ENCODE measurements at regions not wholly inside any gene's neighbourhood (a gene's known extent, or its start where the extent isn't known, plus 50 kb on each side); places are given as distances from the start of the nearest gene placed in this dataset.
"Not testable (repeated sequence)": the region's sequence is repeated elsewhere in the genome, so short reads cannot be mapped to it uniquely, and the experiment has no call there.

DNA sequence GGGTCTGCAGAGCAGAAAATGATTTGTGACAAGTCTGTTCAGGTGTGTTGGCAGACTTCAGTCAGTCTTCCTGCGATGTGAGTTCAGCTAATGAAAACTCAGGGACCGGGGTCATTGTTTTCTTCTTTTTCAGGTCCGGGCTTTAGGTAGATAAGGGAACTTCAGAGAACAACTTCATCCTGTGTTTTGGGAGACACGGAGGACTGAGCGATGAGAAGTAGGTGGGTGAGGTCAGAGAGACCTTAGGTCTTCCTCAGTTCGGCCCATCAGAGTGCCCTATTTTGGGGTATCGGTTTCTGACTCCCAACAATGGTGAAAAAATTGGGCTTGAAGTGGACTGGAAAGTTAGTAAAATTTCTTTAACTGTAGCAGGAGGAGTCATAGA is 88.9 kb upstream of the ATF7IP2 start:
- Histone ChIP-seq H3K9me3 (ENCODE audit: control insufficient read depth in 1 of 2, low read length in 2 of 2) (peaks cover 0 to 11% of the 10 kb centered on the region in 2 donors), H3K27ac (ENCODE audit: low read depth, low read length) (no peak overlapping the region), H3K4me1 (ENCODE audit: control insufficient read depth in 1 of 2, insufficient read depth in 2 of 2, low read length in 2 of 2) (no peaks in the 10 kb centered on the region), H3K27me3 (ENCODE audit: control insufficient read depth in 1 of 2, insufficient read depth in 2 of 2, low read length in 2 of 2) (no peaks in the 10 kb centered on the region), H3K4me3 (ENCODE audit: low read depth in 1 of 2, low read length in 2 of 2) (no peak overlapping the region), H3K9ac (ENCODE audit: low read depth in 1 of 2, low read length in 2 of 2) (no peak overlapping the region), H3K36me3 (ENCODE audit: control insufficient read depth in 1 of 2, insufficient read depth in 2 of 2, low read length in 2 of 2) (no peaks in the 10 kb centered on the region)

GRCh38 chr16:10297341-10298006 is 88.4 kb upstream of the ATF7IP2 start:
- Histone ChIP-seq H3K4me3 (ENCODE audit: low read depth in 1 of 2, low read length in 2 of 2) (no peak overlapping the region), H3K4me1 (ENCODE audit: control insufficient read depth in 1 of 2, insufficient read depth in 2 of 2, low read length in 2 of 2) (no peaks in the 10 kb centered on the region), H3K27me3 (ENCODE audit: control insufficient read depth in 1 of 2, insufficient read depth in 2 of 2, low read length in 2 of 2) (no peaks in the 10 kb centered on the region), H3K36me3 (ENCODE audit: control insufficient read depth in 1 of 2, insufficient read depth in 2 of 2, low read length in 2 of 2) (no peaks in the 10 kb centered on the region), H3K9ac (ENCODE audit: low read depth in 1 of 2, low read length in 2 of 2) (no peak overlapping the region), H3K27ac (ENCODE audit: low read depth, low read length) (no peak overlapping the region), H3K9me3 (ENCODE audit: control insufficient read depth in 1 of 2, low read length in 2 of 2) (peaks cover 0 to 8% of the 10 kb centered on the region in 2 donors)

DNA sequence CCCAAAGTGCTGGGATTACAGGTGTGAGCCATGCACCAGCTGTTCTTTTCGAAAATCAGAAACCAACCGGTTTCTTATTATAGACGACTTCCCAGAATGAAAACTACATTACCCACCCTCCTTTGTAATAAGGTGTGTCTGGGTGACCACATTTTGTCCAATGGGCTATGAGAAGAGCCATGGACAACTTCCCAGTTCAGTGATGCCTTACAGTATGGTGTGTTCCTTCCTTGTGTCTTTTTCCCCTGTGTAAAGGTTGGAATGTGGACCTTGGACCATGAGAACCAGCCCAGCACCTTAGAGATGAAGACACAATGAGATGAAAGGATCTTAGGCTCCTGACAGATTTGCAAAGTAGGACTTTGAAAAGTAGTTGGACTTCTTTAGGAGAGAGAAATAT is 85.0 kb upstream of the ATF7IP2 start:
- Histone ChIP-seq H3K27ac (ENCODE audit: low read depth, low read length) (no peak overlapping the region), H3K4me1 (ENCODE audit: control insufficient read depth in 1 of 2, insufficient read depth in 2 of 2, low read length in 2 of 2) (no peaks in the 10 kb centered on the region), H3K9me3 (ENCODE audit: control insufficient read depth in 1 of 2, low read length in 2 of 2) (no peaks in the 10 kb centered on the region), H3K27me3 (ENCODE audit: control insufficient read depth in 1 of 2, insufficient read depth in 2 of 2, low read length in 2 of 2) (no peaks in the 10 kb centered on the region), H3K4me3 (ENCODE audit: low read depth in 1 of 2, low read length in 2 of 2) (no peak overlapping the region), H3K9ac (ENCODE audit: low read depth in 1 of 2, low read length in 2 of 2) (no peak overlapping the region), H3K36me3 (ENCODE audit: control insufficient read depth in 1 of 2, insufficient read depth in 2 of 2, low read length in 2 of 2) (no peaks in the 10 kb centered on the region)

- not testable (repeated sequence) for H3K9ac ChIP-seq (ENCODE audit: low read depth in 1 of 2, low read length in 2 of 2); H3K4me1 ChIP-seq (ENCODE audit: control insufficient read depth in 1 of 2, insufficient read depth in 2 of 2, low read length in 2 of 2); H3K27me3 ChIP-seq (ENCODE audit: control insufficient read depth in 1 of 2, insufficient read depth in 2 of 2, low read length in 2 of 2); H3K36me3 ChIP-seq (ENCODE audit: control insufficient read depth in 1 of 2, insufficient read depth in 2 of 2, low read length in 2 of 2); H3K27ac ChIP-seq (ENCODE audit: low read depth, low read length); H3K9me3 ChIP-seq (ENCODE audit: control insufficient read depth in 1 of 2, low read length in 2 of 2); H3K4me3 ChIP-seq (ENCODE audit: low read depth in 1 of 2, low read length in 2 of 2)
Observed at GRCh38 chr16:10301547-10301946, 84.3 kb upstream of the ATF7IP2 start.

DNA sequence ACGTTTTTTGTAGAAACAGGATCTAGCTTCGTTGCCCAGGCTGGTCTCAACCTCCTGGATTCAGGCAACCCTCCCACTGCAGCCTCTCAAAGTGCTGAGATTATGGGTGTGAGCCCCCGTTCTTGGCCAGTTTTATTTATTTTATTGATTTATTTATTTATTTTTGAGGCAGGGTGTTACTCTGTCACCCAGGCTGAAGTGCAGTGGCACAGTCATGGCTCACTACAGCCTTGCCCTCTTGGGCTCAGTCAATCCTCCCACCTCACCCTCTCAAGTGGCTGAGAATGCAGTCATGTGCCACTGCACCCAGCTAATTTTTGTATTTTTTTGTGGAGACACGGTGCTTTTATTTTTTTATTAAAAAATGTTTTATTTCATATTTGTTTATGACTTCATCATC is 79.9 kb upstream of the ATF7IP2 start:
- H3K4me1 ChIP-seq (ENCODE audit: control insufficient read depth in 1 of 2, insufficient read depth in 2 of 2, low read length in 2 of 2), result no peaks in the 10 kb centered on the region
- H3K27ac ChIP-seq (ENCODE audit: low read depth, low read length), result no peak overlapping the region
- H3K4me3 ChIP-seq (ENCODE audit: low read depth in 1 of 2, low read length in 2 of 2), result no peak overlapping the region

DNA sequence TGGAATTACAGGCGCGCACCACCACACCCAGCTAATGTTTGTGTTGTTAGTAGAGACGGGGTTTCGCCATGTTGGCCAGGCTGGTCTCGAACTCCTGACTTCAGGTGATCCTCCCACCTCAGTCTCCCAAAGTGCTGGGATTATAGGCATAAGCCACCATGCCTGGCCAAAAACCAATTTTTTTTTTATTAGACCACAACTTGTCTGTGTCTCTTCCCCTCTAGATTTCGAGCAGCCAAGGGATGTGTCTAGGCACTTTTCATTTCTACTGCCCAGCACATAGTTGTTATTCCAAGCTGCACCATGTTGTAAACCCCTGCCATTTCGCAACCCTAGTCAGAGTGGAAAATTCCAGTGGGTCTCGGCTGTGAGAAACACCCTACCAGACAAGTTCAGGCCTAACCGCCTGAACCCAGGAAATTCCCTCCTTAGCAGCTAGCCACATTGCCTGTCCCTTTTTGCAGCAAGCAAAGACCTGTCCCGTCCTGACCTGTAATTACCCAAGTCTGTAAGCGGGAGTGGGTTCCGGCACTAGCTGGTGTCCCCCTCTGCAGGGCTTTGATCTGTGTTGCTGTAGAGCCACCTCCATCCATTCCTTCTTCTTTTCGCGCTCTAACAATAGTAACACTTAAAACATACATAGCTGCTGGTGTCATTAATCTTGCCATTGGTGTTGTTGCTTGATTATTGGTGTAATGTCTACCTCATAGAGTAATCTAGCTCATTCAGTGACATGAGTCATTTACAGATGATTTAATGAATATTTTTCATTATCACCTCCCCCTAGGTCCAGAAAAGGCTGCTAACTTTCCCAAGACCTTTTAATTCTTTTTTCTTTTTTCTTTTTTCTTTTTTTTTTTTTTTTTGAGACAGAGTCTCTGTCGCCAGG is 77.3 kb upstream of the ATF7IP2 start:
- peaks cover 0 to 6% of the 10 kb centered on the region in 2 donors for H3K4me1 ChIP-seq (ENCODE audit: control insufficient read depth in 1 of 2, insufficient read depth in 2 of 2, low read length in 2 of 2)
- no peaks in the 10 kb centered on the region for H3K36me3 ChIP-seq (ENCODE audit: control insufficient read depth in 1 of 2, insufficient read depth in 2 of 2, low read length in 2 of 2)
- H3K9me3 ChIP-seq (ENCODE audit: control insufficient read depth in 1 of 2, low read length in 2 of 2), result no peaks in the 10 kb centered on the region
- no peak overlapping the region for H3K27ac ChIP-seq (ENCODE audit: low read depth, low read length)
- H3K27me3 ChIP-seq (ENCODE audit: control insufficient read depth in 1 of 2, insufficient read depth in 2 of 2, low read length in 2 of 2), result no peaks in the 10 kb centered on the region
- no peak overlapping the region for H3K9ac ChIP-seq (ENCODE audit: low read depth in 1 of 2, low read length in 2 of 2)
- H3K4me3 ChIP-seq (ENCODE audit: low read depth in 1 of 2, low read length in 2 of 2), result no peak overlapping the region

More for the DNA sequence above, 79.9 kb upstream of the ATF7IP2 start:
- Histone ChIP-seq H3K27me3 (ENCODE audit: control insufficient read depth in 1 of 2, insufficient read depth in 2 of 2, low read length in 2 of 2) (no peaks in the 10 kb centered on the region), H3K9ac (ENCODE audit: low read depth in 1 of 2, low read length in 2 of 2) (no peak overlapping the region), H3K36me3 (ENCODE audit: control insufficient read depth in 1 of 2, insufficient read depth in 2 of 2, low read length in 2 of 2) (no peaks in the 10 kb centered on the region), H3K9me3 (ENCODE audit: control insufficient read depth in 1 of 2, low read length in 2 of 2) (no peaks in the 10 kb centered on the region)

DNA sequence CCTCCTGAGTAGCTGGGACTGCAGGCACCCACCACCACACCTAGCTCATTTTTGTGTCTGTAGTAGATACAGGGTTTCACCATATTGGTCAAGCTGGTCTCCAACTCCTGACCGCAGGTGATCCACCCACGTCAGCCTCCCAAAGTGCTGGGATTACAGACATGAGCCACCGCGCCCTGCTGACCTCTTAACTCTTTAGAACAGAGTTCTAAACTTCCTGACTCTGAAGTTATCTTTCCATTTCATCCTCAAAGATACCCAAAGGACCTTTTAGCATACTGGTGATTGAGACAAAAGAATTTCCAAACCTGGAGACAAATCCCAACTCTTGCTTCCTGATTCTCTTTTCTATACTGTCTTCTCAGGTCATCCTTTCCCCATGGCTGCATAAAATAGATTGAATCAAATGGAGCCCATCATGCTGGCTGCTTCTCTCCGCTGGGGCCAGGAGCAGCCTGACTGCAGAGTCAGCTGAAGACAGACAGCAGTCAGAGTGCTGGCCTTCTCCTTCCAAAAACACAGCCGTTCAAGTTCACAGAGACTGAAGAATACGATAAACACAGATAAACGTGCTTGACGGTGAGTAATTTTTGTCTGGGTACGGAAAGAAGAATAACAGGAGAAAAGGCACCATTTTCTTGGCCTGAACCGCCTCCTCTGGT is 76.5 kb upstream of the ATF7IP2 start:
- H3K9ac ChIP-seq (ENCODE audit: low read depth in 1 of 2, low read length in 2 of 2), result no peak overlapping the region
- no peak overlapping the region for H3K4me3 ChIP-seq (ENCODE audit: low read depth in 1 of 2, low read length in 2 of 2)
- H3K27me3 ChIP-seq (ENCODE audit: control insufficient read depth in 1 of 2, insufficient read depth in 2 of 2, low read length in 2 of 2), result no peaks in the 10 kb centered on the region
- no peak overlapping the region for H3K27ac ChIP-seq (ENCODE audit: low read depth, low read length)
- H3K36me3 ChIP-seq (ENCODE audit: control insufficient read depth in 1 of 2, insufficient read depth in 2 of 2, low read length in 2 of 2), result no peaks in the 10 kb centered on the region
- peaks cover 0 to 6% of the 10 kb centered on the region in 2 donors for H3K4me1 ChIP-seq (ENCODE audit: control insufficient read depth in 1 of 2, insufficient read depth in 2 of 2, low read length in 2 of 2)
- no peaks in the 10 kb centered on the region for H3K9me3 ChIP-seq (ENCODE audit: control insufficient read depth in 1 of 2, low read length in 2 of 2)

- Histone ChIP-seq H3K36me3 (ENCODE audit: control insufficient read depth in 1 of 2, insufficient read depth in 2 of 2, low read length in 2 of 2) (no peaks in the 10 kb centered on the region), H3K27me3 (ENCODE audit: control insufficient read depth in 1 of 2, insufficient read depth in 2 of 2, low read length in 2 of 2) (no peaks in the 10 kb centered on the region), H3K9me3 (ENCODE audit: control insufficient read depth in 1 of 2, low read length in 2 of 2) (no peaks in the 10 kb centered on the region), H3K27ac (ENCODE audit: low read depth, low read length) (no peak overlapping the region), H3K4me1 (ENCODE audit: control insufficient read depth in 1 of 2, insufficient read depth in 2 of 2, low read length in 2 of 2) (peaks cover 0 to 6% of the 10 kb centered on the region in 2 donors), H3K9ac (ENCODE audit: low read depth in 1 of 2, low read length in 2 of 2) (no peak overlapping the region), H3K4me3 (ENCODE audit: low read depth in 1 of 2, low read length in 2 of 2) (no peak overlapping the region)
Observed at GRCh38 chr16:10312008-10312407, 73.9 kb upstream of the ATF7IP2 start.

- Histone ChIP-seq H3K27ac (ENCODE audit: low read depth, low read length) (no peak overlapping the region), H3K9ac (ENCODE audit: low read depth in 1 of 2, low read length in 2 of 2) (no peak overlapping the region), H3K9me3 (ENCODE audit: control insufficient read depth in 1 of 2, low read length in 2 of 2) (no peaks in the 10 kb centered on the region), H3K4me1 (ENCODE audit: control insufficient read depth in 1 of 2, insufficient read depth in 2 of 2, low read length in 2 of 2) (peaks cover 0 to 6% of the 10 kb centered on the region in 2 donors), H3K27me3 (ENCODE audit: control insufficient read depth in 1 of 2, insufficient read depth in 2 of 2, low read length in 2 of 2) (no peaks in the 10 kb centered on the region), H3K36me3 (ENCODE audit: control insufficient read depth in 1 of 2, insufficient read depth in 2 of 2, low read length in 2 of 2) (no peaks in the 10 kb centered on the region), H3K4me3 (ENCODE audit: low read depth in 1 of 2, low read length in 2 of 2) (no peak overlapping the region)
Observed at GRCh38 chr16:10312784-10313724, 72.8 kb upstream of the ATF7IP2 start.

All from duodenal mucosa (tissue), 2 donors.